Stimulated activated CD4-positive, alpha-beta T cell treated with anti-CD3 and anti-CD28 coated beads, Interleukin-4, amount 100 ng/mL, for 24 hours (primary cell): ENCODE measurements at regions not wholly inside any gene's neighbourhood (a gene's known extent, or its start where the extent isn't known, plus 50 kb on each side); places are given as distances from the start of the nearest gene placed in this dataset.
A peak's percentile ranks its signal among the peaks of the same experiment; 100 is the strongest.
"Not testable (repeated sequence)": the region's sequence is repeated elsewhere in the genome, so short reads cannot be mapped to it uniquely, and the experiment has no call there.

Experiments
- DNase-seq: peaks from one replicate; pipeline ENCODE4 v3.0.0-alpha.2; 2020

GRCh38 chr14:76701981-76702380, 59.3 kb upstream of the VASH1 start:
- no peak for DNase-seq

GRCh38 chr14:76705214-76705613, 56.1 kb upstream of the VASH1 start:
- DNase-seq, result no peak

- DNase-seq, result not testable (repeated sequence)
Measured at GRCh38 chr14:76706207-76706606, 55.1 kb upstream of the VASH1 start.

- DNase-seq, result no peak
Measured at GRCh38 chr14:76706811-76707210, 54.5 kb upstream of the VASH1 start.

- DNase-seq, result no peak
Measured at GRCh38 chr14:76708028-76708427, 53.2 kb upstream of the VASH1 start.

- no peak for DNase-seq
Measured at GRCh38 chr14:76708771-76709170, 52.5 kb upstream of the VASH1 start.

- peak; percentile 32 for DNase-seq
Measured at GRCh38 chr14:76710056-76711010, 50.9 kb upstream of the VASH1 start.
